ENCODE measurements at regions not wholly inside any gene's neighbourhood (a gene's known extent, or its start where the extent isn't known, plus 50 kb on each side); places are given as distances from the start of the nearest gene placed in this dataset.
"Not testable (repeated sequence)": the region's sequence is repeated elsewhere in the genome, so short reads cannot be mapped to it uniquely, and the experiment has no call there.

GRCh38 chr7:23938937-23939552, 229.0 kb downstream of the STK31 start:
- no peak for DNase-seq

- DNase-seq: not testable (repeated sequence)
These were observed 229.7 kb downstream of the STK31 start for GRCh38 chr7:23939747-23940146.

- DNase-seq: no peak
These were observed 231.5 kb downstream of the STK31 start for GRCh38 chr7:23941551-23941950.

GRCh38 chr7:23942032-23942431, 232.0 kb downstream of the STK31 start:
- no peak for DNase-seq

- no peak for DNase-seq
These were observed 234.1 kb downstream of the STK31 start for GRCh38 chr7:23944131-23944530.

- no peak for DNase-seq
These were observed 235.5 kb downstream of the STK31 start for GRCh38 chr7:23945472-23945871.

- no peak for DNase-seq
These were observed 245.1 kb downstream of the STK31 start for GRCh38 chr7:23955145-23955544.

GRCh38 chr7:23955600-23956149, 245.7 kb downstream of the STK31 start:
- no peak for DNase-seq

- no peak for DNase-seq
These were observed 247.0 kb downstream of the STK31 start for GRCh38 chr7:23956772-23957576.

GRCh38 chr7:23959821-23960220, 249.8 kb downstream of the STK31 start:
- DNase-seq: no peak

GRCh38 chr7:23960361-23960760, 250.3 kb downstream of the STK31 start:
- no peak for DNase-seq

GRCh38 chr7:23963461-23964165, 253.6 kb downstream of the STK31 start:
- DNase-seq: no peak

GRCh38 chr7:23964715-23965114, 254.7 kb downstream of the STK31 start:
- no peak for DNase-seq

- no peak for DNase-seq
These were observed 255.3 kb downstream of the STK31 start for GRCh38 chr7:23965296-23965695.

- DNase-seq: no peak
These were observed 256.9 kb downstream of the STK31 start for GRCh38 chr7:23966941-23967340.

GRCh38 chr7:23967949-23968599, 258.1 kb downstream of the STK31 start:
- no peak for DNase-seq

- no peak for DNase-seq
These were observed 258.8 kb downstream of the STK31 start for GRCh38 chr7:23968791-23969190.

- no peak for DNase-seq
These were observed 259.4 kb downstream of the STK31 start for GRCh38 chr7:23969443-23969842.

GRCh38 chr7:23970193-23970592, 260.2 kb downstream of the STK31 start:
- no peak for DNase-seq

GRCh38 chr7:23971031-23971430, 261.0 kb downstream of the STK31 start:
- no peak for DNase-seq

GRCh38 chr7:23972057-23972456, 262.0 kb downstream of the STK31 start:
- no peak for DNase-seq

- no peak for DNase-seq
These were observed 263.2 kb downstream of the STK31 start for GRCh38 chr7:23973264-23973663.

- DNase-seq: no peak
These were observed 270.1 kb downstream of the STK31 start for GRCh38 chr7:23980081-23980480.

Measured in activated CD4-positive, alpha-beta T cell treated with anti-CD3 and anti-CD28 coated beads for 4 hours (primary cell).